ENCODE measurements at regions not wholly inside any gene's neighbourhood (a gene's known extent, or its start where the extent isn't known, plus 50 kb on each side); places are given as distances from the start of the nearest gene placed in this dataset.

DNA sequence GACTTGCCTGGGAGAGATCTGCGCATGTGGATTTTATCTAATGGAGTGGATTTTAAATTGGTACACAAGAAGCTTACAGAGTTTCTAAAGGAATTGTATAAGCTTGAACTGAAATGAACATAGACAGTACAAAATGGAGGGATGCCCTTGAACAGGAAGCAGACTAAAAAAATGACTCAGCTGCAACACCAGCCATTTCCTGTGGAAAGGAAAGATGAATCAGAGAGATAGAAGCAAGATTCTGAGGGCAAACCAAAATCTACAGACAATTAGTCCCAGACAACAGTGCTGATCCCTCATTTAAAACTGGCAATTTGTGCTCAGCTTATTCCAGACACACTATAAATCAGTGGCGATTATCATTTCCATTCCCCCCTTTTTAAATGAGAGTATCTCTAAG is 114.6 kb upstream of the TCF21 start:
- DNase-seq: no peak
- Mint-ChIP-seq H3K27ac (ENCODE audit: unreplicated experiment) (no peak overlapping the region), H3K4me3 (ENCODE audit: unreplicated experiment) (no peak overlapping the region), H3K36me3 (ENCODE audit: insufficient read depth, unreplicated experiment) (no peaks in the 10 kb centered on the region), H3K27me3 (ENCODE audit: insufficient read depth, unreplicated experiment) (peaks cover 7% of the 10 kb centered on the region), H3K4me1 (ENCODE audit: low read depth, unreplicated experiment) (no peaks in the 10 kb centered on the region), H3K9me3 (ENCODE audit: unreplicated experiment) (no peaks in the 10 kb centered on the region)
- POLR2A ChIA-PET: no interaction called here
- no TSS peak for BruUV-seq (replicated peaks)
- CTCF ChIA-PET: no interaction called here
- TF ChIP-seq, protein P1, sequence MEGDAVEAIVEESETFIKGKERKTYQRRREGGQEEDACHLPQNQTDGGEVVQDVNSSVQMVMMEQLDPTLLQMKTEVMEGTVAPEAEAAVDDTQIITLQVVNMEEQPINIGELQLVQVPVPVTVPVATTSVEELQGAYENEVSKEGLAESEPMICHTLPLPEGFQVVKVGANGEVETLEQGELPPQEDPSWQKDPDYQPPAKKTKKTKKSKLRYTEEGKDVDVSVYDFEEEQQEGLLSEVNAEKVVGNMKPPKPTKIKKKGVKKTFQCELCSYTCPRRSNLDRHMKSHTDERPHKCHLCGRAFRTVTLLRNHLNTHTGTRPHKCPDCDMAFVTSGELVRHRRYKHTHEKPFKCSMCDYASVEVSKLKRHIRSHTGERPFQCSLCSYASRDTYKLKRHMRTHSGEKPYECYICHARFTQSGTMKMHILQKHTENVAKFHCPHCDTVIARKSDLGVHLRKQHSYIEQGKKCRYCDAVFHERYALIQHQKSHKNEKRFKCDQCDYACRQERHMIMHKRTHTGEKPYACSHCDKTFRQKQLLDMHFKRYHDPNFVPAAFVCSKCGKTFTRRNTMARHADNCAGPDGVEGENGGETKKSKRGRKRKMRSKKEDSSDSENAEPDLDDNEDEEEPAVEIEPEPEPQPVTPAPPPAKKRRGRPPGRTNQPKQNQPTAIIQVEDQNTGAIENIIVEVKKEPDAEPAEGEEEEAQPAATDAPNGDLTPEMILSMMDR (IDR thresholded peaks at IDR 0.05; ENCODE audit: insufficient read depth in 1 of 2, low read depth in 1 of 2, low read length in 1 of 2, severe bottlenecking in 1 of 2, unreplicated experiment in 1 of 2): no peak
- no peaks in the 10 kb centered on the region for H3K27me3 ChIP-seq (replicated peaks; ENCODE audit: control insufficient read depth, insufficient read depth, low read length)
- no peaks in the 10 kb centered on the region for H3K36me3 ChIP-seq (ENCODE audit: control insufficient read depth, insufficient read depth, low read length)
- H3K4me3 ChIP-seq (ENCODE audit: low read depth, low read length): no peak overlapping the region
- intact Hi-C loops (cut with micrococcal nuclease; ENCODE audit: unreplicated experiment): no loop called here
- H3K4me1 ChIP-seq: no peaks in the 10 kb centered on the region
- H3K9me3 ChIP-seq: no peaks in the 10 kb centered on the region

DNA sequence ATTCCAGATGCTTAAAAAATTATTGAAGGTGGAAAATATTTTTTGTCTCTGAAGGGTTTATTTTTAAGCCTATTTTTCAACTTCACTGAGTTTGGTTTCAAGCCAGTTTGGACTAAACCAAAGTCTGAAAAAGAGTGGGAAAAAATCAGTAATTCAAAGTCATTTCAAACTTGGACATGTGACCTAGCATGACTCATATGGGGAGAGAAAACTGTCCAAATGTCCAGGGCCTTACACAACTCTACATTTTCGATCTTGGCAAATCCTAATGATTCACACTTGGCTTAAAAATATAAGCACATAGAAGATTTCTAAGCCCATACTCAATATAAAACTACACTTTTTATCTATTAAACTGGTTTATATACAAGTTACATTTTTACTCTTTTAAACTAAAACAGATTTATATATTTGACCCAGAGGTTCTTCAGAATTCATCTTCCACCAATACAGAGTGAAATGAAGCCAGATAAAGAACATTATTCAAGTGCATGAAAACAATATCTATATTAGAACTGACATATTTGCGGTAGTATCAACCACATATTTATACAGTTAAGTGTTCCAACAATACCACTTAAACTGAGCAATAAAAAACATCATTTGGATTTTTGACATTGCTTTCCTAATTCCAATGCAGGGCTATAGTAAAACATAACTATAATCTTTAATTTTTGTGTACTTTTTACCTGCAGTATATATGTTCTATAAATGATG is 110.3 kb upstream of the TCF21 start:
- Histone ChIP-seq H3K9me3 (no peaks in the 10 kb centered on the region), H3K4me3 (ENCODE audit: low read depth, low read length) (no peak overlapping the region), H3K27me3 (replicated peaks; ENCODE audit: control insufficient read depth, insufficient read depth, low read length) (no peaks in the 10 kb centered on the region), H3K36me3 (ENCODE audit: control insufficient read depth, insufficient read depth, low read length) (no peaks in the 10 kb centered on the region), H3K4me1 (no peaks in the 10 kb centered on the region)
- no peaks in the 10 kb centered on the region for H3K4me1 Mint-ChIP-seq (ENCODE audit: low read depth, unreplicated experiment)
- no peak for DNase-seq
- no peaks in the 10 kb centered on the region for H3K9me3 Mint-ChIP-seq (ENCODE audit: unreplicated experiment)
- peaks cover 3% of the 10 kb centered on the region for H3K27me3 Mint-ChIP-seq (ENCODE audit: insufficient read depth, unreplicated experiment)
- intact Hi-C loops (cut with micrococcal nuclease; ENCODE audit: unreplicated experiment): no loop called here
- CTCF ChIA-PET: no interaction called here
- TF ChIP-seq, protein P1 (IDR thresholded peaks at IDR 0.05; ENCODE audit: insufficient read depth in 1 of 2, low read depth in 1 of 2, low read length in 1 of 2, severe bottlenecking in 1 of 2, unreplicated experiment in 1 of 2): no peak
- POLR2A ChIA-PET: no interaction called here
- BruUV-seq (replicated peaks): no TSS peak
- H3K36me3 Mint-ChIP-seq (ENCODE audit: insufficient read depth, unreplicated experiment): no peaks in the 10 kb centered on the region
- no peak overlapping the region for H3K27ac Mint-ChIP-seq (ENCODE audit: unreplicated experiment)
- no peak overlapping the region for H3K4me3 Mint-ChIP-seq (ENCODE audit: unreplicated experiment)

DNA sequence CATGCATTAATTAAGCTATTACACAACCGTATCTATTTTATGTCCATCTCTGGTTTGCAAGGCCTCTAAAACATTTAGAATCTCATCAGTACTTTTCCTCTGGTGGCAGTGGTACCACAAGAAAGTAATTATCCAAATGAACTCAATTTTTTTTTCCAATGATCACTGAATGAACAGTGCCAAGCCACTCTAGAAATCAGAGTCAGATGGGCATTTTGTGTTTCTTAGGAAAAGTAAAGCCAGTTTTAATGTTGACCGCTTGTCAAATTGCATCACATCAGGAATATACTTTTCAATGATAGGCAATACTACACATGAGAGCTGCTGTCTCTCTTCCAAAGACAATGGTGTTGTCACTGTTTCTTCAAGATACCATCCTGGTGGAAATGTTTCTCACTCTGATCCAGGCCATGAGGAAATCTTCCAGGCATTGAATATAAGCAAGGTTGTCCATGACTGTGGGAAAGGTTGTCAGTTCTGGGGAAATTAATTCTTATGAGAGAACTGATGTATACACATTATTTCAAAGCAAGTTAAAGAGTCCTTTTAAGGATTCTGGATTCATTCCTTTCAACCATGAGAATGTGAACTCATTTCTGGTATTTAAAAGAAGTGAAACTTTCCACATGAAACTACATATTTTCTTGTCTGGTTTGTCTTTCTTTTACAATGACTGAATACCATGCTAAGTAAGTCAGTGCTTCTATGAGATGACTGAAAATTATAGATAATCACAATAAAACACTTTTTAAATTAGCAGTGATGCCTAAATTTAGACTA is 108.8 kb upstream of the TCF21 start:
- no peak overlapping the region for H3K4me3 Mint-ChIP-seq (ENCODE audit: unreplicated experiment)
- intact Hi-C loops (cut with micrococcal nuclease; ENCODE audit: unreplicated experiment): no loop called here
- no peaks in the 10 kb centered on the region for H3K9me3 Mint-ChIP-seq (ENCODE audit: unreplicated experiment)
- TF ChIP-seq, protein P1 (IDR thresholded peaks at IDR 0.05; ENCODE audit: insufficient read depth in 1 of 2, low read depth in 1 of 2, low read length in 1 of 2, severe bottlenecking in 1 of 2, unreplicated experiment in 1 of 2): no peak
- H3K27me3 Mint-ChIP-seq (ENCODE audit: insufficient read depth, unreplicated experiment): peaks cover 3% of the 10 kb centered on the region
- H3K4me3 ChIP-seq (ENCODE audit: low read depth, low read length): no peak overlapping the region
- no peaks in the 10 kb centered on the region for H3K9me3 ChIP-seq
- no peak for DNase-seq
- H3K27ac Mint-ChIP-seq (ENCODE audit: unreplicated experiment): no peak overlapping the region
- no peaks in the 10 kb centered on the region for H3K36me3 ChIP-seq (ENCODE audit: control insufficient read depth, insufficient read depth, low read length)
- ChIA-PET CTCF (no interaction called here), POLR2A (no interaction called here)
- BruUV-seq (replicated peaks): no TSS peak
- H3K27me3 ChIP-seq (replicated peaks; ENCODE audit: control insufficient read depth, insufficient read depth, low read length): no peaks in the 10 kb centered on the region
- no peaks in the 10 kb centered on the region for H3K36me3 Mint-ChIP-seq (ENCODE audit: insufficient read depth, unreplicated experiment)
- no peaks in the 10 kb centered on the region for H3K4me1 Mint-ChIP-seq (ENCODE audit: low read depth, unreplicated experiment)
- no peaks in the 10 kb centered on the region for H3K4me1 ChIP-seq

Measured in Caco-2 (cell line).